Osteoblast (primary cell): ENCODE measurements at regions not wholly inside any gene's neighbourhood (a gene's known extent, or its start where the extent isn't known, plus 50 kb on each side); places are given as distances from the start of the nearest gene placed in this dataset.

Experiments
- DNase-seq: peaks from one replicate; pipeline ENCODE4 v3.0.0; 2011; ENCODE audit warnings: low spot score, mixed read lengths; ENCODE audit not compliant: insufficient read length; ENCODE audit errors: missing footprints
- H2AFZ ChIP-seq: 2 replicates; pipeline ENCODE4 v1.6.0; 2011; ENCODE audit warnings: mild to moderate bottlenecking, low read length
- H3K27ac ChIP-seq: 2 replicates; pipeline ENCODE4 v1.5.1; 2011; ENCODE audit warnings: mild to moderate bottlenecking, low read depth, low read length, moderate library complexity
- H3K27me3 ChIP-seq: 2 replicates; pipeline ENCODE4 v1.6.0; 2012; ENCODE audit warnings: mild to moderate bottlenecking, control low read depth, inconsistent platforms, low read length, moderate library complexity; ENCODE audit not compliant: insufficient read depth
- H3K36me3 ChIP-seq: 2 replicates; pipeline ENCODE4 v1.5.1; 2011; ENCODE audit warnings: mild to moderate bottlenecking, low read length, control low read depth, moderate library complexity; ENCODE audit not compliant: insufficient read depth
- H3K4me1 ChIP-seq: 2 replicates; pipeline ENCODE4 v1.5.1; 2011; ENCODE audit warnings: mild to moderate bottlenecking, low read length, control low read depth, moderate library complexity; ENCODE audit not compliant: insufficient read depth
- H3K4me2 ChIP-seq: 2 replicates; pipeline ENCODE4 v1.6.0; 2011; ENCODE audit warnings: mild to moderate bottlenecking, low read length; ENCODE audit not compliant: insufficient read depth
- H3K4me3 ChIP-seq: fragments of 200-600 bp; sonication (generic); 3 replicates; pipeline ENCODE4 v1.5.1; 2012; ENCODE audit warnings: mild to moderate bottlenecking, low read length, inconsistent platforms; ENCODE audit not compliant: insufficient read depth
- H3K79me2 ChIP-seq: 2 replicates; pipeline ENCODE4 v1.6.0; 2012; ENCODE audit warnings: mild to moderate bottlenecking, low read length, control low read depth, inconsistent platforms; ENCODE audit not compliant: insufficient read depth
- H3K9me3 ChIP-seq: 2 replicates; pipeline ENCODE4 v1.5.1; 2011; ENCODE audit warnings: low read depth, low read length, control low read depth
- H4K20me1 ChIP-seq: 2 replicates; pipeline ENCODE4 v1.6.0; 2012; ENCODE audit warnings: mild to moderate bottlenecking, low read length, control low read depth; ENCODE audit not compliant: insufficient read depth
- TF ChIP-seq, protein P1 (sequence below): IDR thresholded peaks from 2 replicates; pipeline ENCODE4 v1.5.1; 2011; ENCODE audit warnings: mild to moderate bottlenecking, low read depth, low read length, moderate library complexity; ENCODE audit errors: extremely low read depth

GRCh38 chr16:7979448-7980132 lies 610.7 kb downstream of the TMEM114 start:
- TF ChIP-seq, protein P1, sequence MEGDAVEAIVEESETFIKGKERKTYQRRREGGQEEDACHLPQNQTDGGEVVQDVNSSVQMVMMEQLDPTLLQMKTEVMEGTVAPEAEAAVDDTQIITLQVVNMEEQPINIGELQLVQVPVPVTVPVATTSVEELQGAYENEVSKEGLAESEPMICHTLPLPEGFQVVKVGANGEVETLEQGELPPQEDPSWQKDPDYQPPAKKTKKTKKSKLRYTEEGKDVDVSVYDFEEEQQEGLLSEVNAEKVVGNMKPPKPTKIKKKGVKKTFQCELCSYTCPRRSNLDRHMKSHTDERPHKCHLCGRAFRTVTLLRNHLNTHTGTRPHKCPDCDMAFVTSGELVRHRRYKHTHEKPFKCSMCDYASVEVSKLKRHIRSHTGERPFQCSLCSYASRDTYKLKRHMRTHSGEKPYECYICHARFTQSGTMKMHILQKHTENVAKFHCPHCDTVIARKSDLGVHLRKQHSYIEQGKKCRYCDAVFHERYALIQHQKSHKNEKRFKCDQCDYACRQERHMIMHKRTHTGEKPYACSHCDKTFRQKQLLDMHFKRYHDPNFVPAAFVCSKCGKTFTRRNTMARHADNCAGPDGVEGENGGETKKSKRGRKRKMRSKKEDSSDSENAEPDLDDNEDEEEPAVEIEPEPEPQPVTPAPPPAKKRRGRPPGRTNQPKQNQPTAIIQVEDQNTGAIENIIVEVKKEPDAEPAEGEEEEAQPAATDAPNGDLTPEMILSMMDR: no peak
- no peaks in the 10 kb centered on the region for H3K4me1 ChIP-seq
- H3K36me3 ChIP-seq: no peaks in the 10 kb centered on the region
- H3K79me2 ChIP-seq: no peaks in the 10 kb centered on the region
- DNase-seq: no peak
- H3K4me3 ChIP-seq: no peak overlapping the region
- no peak overlapping the region for H3K27ac ChIP-seq
- H3K9me3 ChIP-seq: peaks cover 5% of the 10 kb centered on the region
- no peak overlapping the region for H2AFZ ChIP-seq
- no peak overlapping the region for H3K4me2 ChIP-seq
- no peaks in the 10 kb centered on the region for H4K20me1 ChIP-seq
- no peaks in the 10 kb centered on the region for H3K27me3 ChIP-seq

GRCh38 chr16:7976563-7976962 lies 613.7 kb downstream of the TMEM114 start:
- no peaks in the 10 kb centered on the region for H3K4me1 ChIP-seq

DNA sequence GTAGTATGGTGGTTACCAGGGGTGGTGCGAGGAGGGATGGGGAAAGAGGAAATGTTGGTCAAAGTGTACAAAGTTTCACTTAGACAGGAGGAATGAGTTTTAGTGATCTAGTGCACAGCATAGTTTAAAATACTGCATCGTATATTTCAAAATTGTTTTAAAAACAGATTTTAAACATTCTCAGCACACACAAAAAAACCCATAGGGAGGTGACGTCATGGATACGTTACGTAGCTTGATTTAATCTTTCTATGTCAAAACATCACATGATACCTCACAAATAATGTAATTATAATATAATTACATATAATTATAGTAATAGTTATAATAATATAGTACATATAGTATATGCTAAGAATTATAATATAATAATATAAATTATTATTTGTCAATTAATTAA lies 614.2 kb downstream of the TMEM114 start:
- no peak overlapping the region for H2AFZ ChIP-seq
- H3K27me3 ChIP-seq: no peaks in the 10 kb centered on the region
- H3K27ac ChIP-seq: no peak overlapping the region
- no peak overlapping the region for H3K4me2 ChIP-seq
- DNase-seq: no peak
- no peaks in the 10 kb centered on the region for H3K4me1 ChIP-seq
- no peaks in the 10 kb centered on the region for H3K36me3 ChIP-seq
- no peak overlapping the region for H3K4me3 ChIP-seq
- H3K9me3 ChIP-seq: peaks cover 5% of the 10 kb centered on the region
- H3K79me2 ChIP-seq: no peaks in the 10 kb centered on the region
- TF ChIP-seq, protein P1: no peak
- H4K20me1 ChIP-seq: no peaks in the 10 kb centered on the region

More at GRCh38 chr16:7976563-7976962, 613.7 kb downstream of the TMEM114 start:
- no peak for DNase-seq
- peaks cover 5% of the 10 kb centered on the region for H3K9me3 ChIP-seq
- H3K27ac ChIP-seq: no peak overlapping the region
- H3K27me3 ChIP-seq: no peaks in the 10 kb centered on the region
- no peak overlapping the region for H3K4me2 ChIP-seq
- TF ChIP-seq, protein P1: no peak
- no peak overlapping the region for H2AFZ ChIP-seq
- no peaks in the 10 kb centered on the region for H4K20me1 ChIP-seq
- H3K79me2 ChIP-seq: no peaks in the 10 kb centered on the region
- no peak overlapping the region for H3K4me3 ChIP-seq
- H3K36me3 ChIP-seq: no peaks in the 10 kb centered on the region

DNA sequence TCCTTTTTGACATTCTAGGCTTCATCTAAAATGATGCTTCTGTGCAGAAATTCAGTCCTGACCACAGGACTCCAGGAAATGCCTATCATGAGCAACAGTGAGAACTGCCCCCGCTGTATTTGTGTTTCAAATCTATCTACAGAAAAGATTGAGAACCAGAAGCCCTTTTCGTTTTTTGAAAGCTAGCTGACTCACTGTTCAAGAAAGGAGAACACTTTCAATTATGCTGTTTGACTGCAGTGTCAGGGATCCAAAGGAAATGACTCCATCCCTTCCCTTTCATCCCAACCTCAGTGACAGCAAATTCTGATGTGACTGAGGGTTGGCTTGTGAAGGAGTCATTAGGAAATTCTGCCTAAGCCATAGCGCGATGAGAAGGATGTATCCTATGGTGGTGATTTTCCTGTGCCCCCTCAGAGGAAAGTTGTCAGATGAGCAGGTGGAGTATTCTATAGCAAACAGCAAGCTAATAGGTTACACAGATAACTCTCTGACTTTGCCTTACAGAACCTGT lies 622.3 kb downstream of the TMEM114 start:
- no peak overlapping the region for H3K4me2 ChIP-seq
- no peaks in the 10 kb centered on the region for H3K4me1 ChIP-seq
- no peaks in the 10 kb centered on the region for H3K9me3 ChIP-seq
- no peaks in the 10 kb centered on the region for H4K20me1 ChIP-seq
- no peak overlapping the region for H2AFZ ChIP-seq
- H3K36me3 ChIP-seq: no peaks in the 10 kb centered on the region
- TF ChIP-seq, protein P1: no peak
- no peaks in the 10 kb centered on the region for H3K27me3 ChIP-seq
- no peak overlapping the region for H3K4me3 ChIP-seq
- no peaks in the 10 kb centered on the region for H3K79me2 ChIP-seq
- no peak for DNase-seq
- no peak overlapping the region for H3K27ac ChIP-seq
